MM.1S (cell line): ENCODE measurements at regions not wholly inside any gene's neighbourhood (a gene's known extent, or its start where the extent isn't known, plus 50 kb on each side); places are given as distances from the start of the nearest gene placed in this dataset.

Source experiments
- DNase-seq: peaks from one replicate; pipeline ENCODE4 v3.0.0-alpha.2; 2015
- H2AFZ ChIP-seq: fragments of 300-600 bp; sonication (generic); 2 replicates; pipeline ENCODE4 v1.6.0; 2016; ENCODE audit warnings: antibody characterized with exemption, low read length
- H3F3A ChIP-seq: fragments of 300-600 bp; sonication (generic); 2 replicates; pipeline ENCODE4 v1.6.1; 2016; ENCODE audit warnings: mild to moderate bottlenecking, antibody characterized with exemption, low read length, moderate library complexity, mixed read lengths; ENCODE audit not compliant: insufficient read depth
- H3K27ac ChIP-seq: fragments of 300-600 bp; sonication (generic); 2 replicates; pipeline ENCODE4 v1.5.1; 2016; ENCODE audit warnings: mild to moderate bottlenecking, low read length
- H3K27me3 ChIP-seq: fragments of 300-600 bp; sonication (generic); replicated peaks from 2 replicates; pipeline ENCODE4 v1.6.0; 2016; ENCODE audit warnings: low read length; ENCODE audit not compliant: insufficient read depth
- H3K36me3 ChIP-seq: fragments of 300-600 bp; sonication (generic); replicated peaks from 2 replicates; pipeline ENCODE4 v1.6.1; 2016; ENCODE audit warnings: mild to moderate bottlenecking, low read length, mixed read lengths; ENCODE audit not compliant: insufficient read depth
- H3K4me1 ChIP-seq: fragments of 300-600 bp; sonication (generic); 2 replicates; pipeline ENCODE4 v1.6.1; 2016; ENCODE audit warnings: low read length, mixed read lengths
- H3K4me2 ChIP-seq: fragments of 300-600 bp; sonication (generic); 2 replicates; pipeline ENCODE4 v1.6.0; 2016; ENCODE audit warnings: low read depth, low read length
- H3K4me3 ChIP-seq: fragments of 300-600 bp; sonication (generic); 2 replicates; pipeline ENCODE4 v1.5.1; 2016; ENCODE audit warnings: low read length, mixed read lengths
- H3K79me2 ChIP-seq: fragments of 300-600 bp; sonication (generic); 2 replicates; pipeline ENCODE4 v1.6.1; 2016; ENCODE audit warnings: mixed run types, low read length, mixed read lengths
- H3K9ac ChIP-seq: fragments of 300-600 bp; sonication (generic); 2 replicates; pipeline ENCODE4 v1.6.1; 2016; ENCODE audit warnings: low read length, mixed read lengths
- H3K9me2 ChIP-seq: fragments of 300-600 bp; sonication (generic); replicated peaks from 2 replicates; pipeline ENCODE4 v1.6.1; 2016; ENCODE audit warnings: mild to moderate bottlenecking, low read length, mixed read lengths; ENCODE audit not compliant: insufficient read depth
- H3K9me3 ChIP-seq: fragments of 300-600 bp; sonication (generic); replicated peaks from 2 replicates; pipeline ENCODE4 v1.6.1; 2016; ENCODE audit warnings: mild to moderate bottlenecking, low read length, mixed read lengths; ENCODE audit not compliant: insufficient read depth
- H4K20me1 ChIP-seq: fragments of 300-600 bp; sonication (generic); 2 replicates; pipeline ENCODE4 v1.6.1; 2016; ENCODE audit warnings: mild to moderate bottlenecking, low read length, moderate library complexity, mixed read lengths; ENCODE audit not compliant: insufficient read depth
- CTCF ChIP-seq: fragments of 300-600 bp; sonication (generic); IDR thresholded peaks from 2 replicates; pipeline ENCODE4 v1.5.1; 2016; ENCODE audit warnings: antibody characterized with exemption, low read length, mixed read lengths
- EZH2 ChIP-seq: fragments of 300-600 bp; sonication (generic); optimal IDR thresholded peaks from 2 replicates; pipeline ENCODE3; 2017; ENCODE audit warnings: low read depth, mild to moderate bottlenecking, antibody characterized with exemption, low read length, mixed read lengths
- EZH2phosphoT487 ChIP-seq: fragments of 300-600 bp; sonication (generic); IDR thresholded peaks from 2 replicates; pipeline ENCODE4 v1.6.1; 2018; ENCODE audit warnings: antibody characterized with exemption, low read length

GRCh38 chr6:50288241-50288640 lies 238.5 kb upstream of the DEFB112 start:
- Histone ChIP-seq H3K9me2 (no peaks in the 10 kb centered on the region), H3K4me3 (no peak overlapping the region), H3K4me1 (peaks cover 27% of the 10 kb centered on the region), H4K20me1 (no peaks in the 10 kb centered on the region), H3K4me2 (no peak overlapping the region), H3K27me3 (no peaks in the 10 kb centered on the region), H2AFZ (no peak overlapping the region), H3K79me2 (no peaks in the 10 kb centered on the region), H3K9me3 (no peaks in the 10 kb centered on the region), H3F3A (0 out of 2 replicates have a peak, but pooled peaks cover 9% of the 10 kb centered on the region), H3K27ac (no peak overlapping the region), H3K9ac (no peak overlapping the region), H3K36me3 (no peaks in the 10 kb centered on the region)
- TF ChIP-seq EZH2phosphoT487: no peak
- no peak for TF ChIP-seq EZH2
- TF ChIP-seq CTCF: no peak
- no peak for DNase-seq

- Histone ChIP-seq H2AFZ (no peak overlapping the region; the same call in 1 of the 2 replicates), H3K9me2 (no peaks in the 10 kb centered on the region), H3K9me3 (no peaks in the 10 kb centered on the region), H3K79me2 (no peaks in the 10 kb centered on the region), H3K36me3 (no peaks in the 10 kb centered on the region), H3K9ac (no peak overlapping the region), H3K4me2 (peak overlapping the region; percentile 7; the same call in 1 of the 2 replicates), H3K4me1 (peaks cover 22% of the 10 kb centered on the region), H4K20me1 (no peaks in the 10 kb centered on the region), H3K27me3 (no peaks in the 10 kb centered on the region), H3K4me3 (no peak overlapping the region), H3K27ac (no peak overlapping the region), H3F3A (0 out of 2 replicates have a peak, but pooled peaks cover 9% of the 10 kb centered on the region)
- DNase-seq: no peak
- TF ChIP-seq CTCF (no peak), EZH2 (no peak), EZH2phosphoT487 (no peak)
Measured at GRCh38 chr6:50288881-50289280, 239.2 kb upstream of the DEFB112 start.

- Histone ChIP-seq H3K27me3 (no peaks in the 10 kb centered on the region), H3K36me3 (no peaks in the 10 kb centered on the region), H3K9ac (no peak overlapping the region), H3K4me3 (no peak overlapping the region), H2AFZ (no peak overlapping the region), H3F3A (0 out of 2 replicates have a peak, but pooled peaks cover 9% of the 10 kb centered on the region), H4K20me1 (no peaks in the 10 kb centered on the region), H3K4me1 (peaks cover 19% of the 10 kb centered on the region), H3K4me2 (no peak overlapping the region), H3K9me3 (no peaks in the 10 kb centered on the region), H3K27ac (no peak overlapping the region), H3K9me2 (no peaks in the 10 kb centered on the region), H3K79me2 (no peaks in the 10 kb centered on the region)
- DNase-seq: no peak
- TF ChIP-seq CTCF (no peak), EZH2phosphoT487 (no peak), EZH2 (no peak)
Measured at GRCh38 chr6:50289366-50289765, 239.6 kb upstream of the DEFB112 start.
